Dedifferentiated amniotic fluid mesenchymal stem cell (primary cell): ENCODE measurements at regions not wholly inside any gene's neighbourhood (a gene's known extent, or its start where the extent isn't known, plus 50 kb on each side); places are given as distances from the start of the nearest gene placed in this dataset.

Experiments
- DNase-seq: peaks from one replicate; pipeline ENCODE4 v3.0.0-alpha.2; 2016; ENCODE audit errors: extremely low spot score

DNA sequence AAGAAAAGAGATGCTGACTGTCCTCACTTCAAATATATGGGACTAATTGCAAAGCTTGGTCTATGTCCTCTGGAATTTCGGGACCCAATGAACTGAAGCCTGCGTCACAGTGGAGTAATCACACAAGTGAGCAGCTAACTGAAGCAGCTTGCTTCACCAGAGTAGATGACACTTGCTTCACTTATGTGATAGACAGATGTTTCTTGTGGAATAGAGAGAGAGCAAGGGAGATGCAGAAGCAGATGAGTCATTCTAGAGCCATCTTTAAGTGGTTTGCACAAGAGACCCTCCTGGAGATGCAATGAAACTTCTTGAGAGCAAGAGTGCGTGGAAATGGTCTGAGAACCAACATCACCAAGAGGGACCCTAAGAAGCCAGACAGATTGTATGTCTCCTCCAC, 1537.1 kb upstream of the FLRT2 start:
- DNase-seq, result no peak

DNA sequence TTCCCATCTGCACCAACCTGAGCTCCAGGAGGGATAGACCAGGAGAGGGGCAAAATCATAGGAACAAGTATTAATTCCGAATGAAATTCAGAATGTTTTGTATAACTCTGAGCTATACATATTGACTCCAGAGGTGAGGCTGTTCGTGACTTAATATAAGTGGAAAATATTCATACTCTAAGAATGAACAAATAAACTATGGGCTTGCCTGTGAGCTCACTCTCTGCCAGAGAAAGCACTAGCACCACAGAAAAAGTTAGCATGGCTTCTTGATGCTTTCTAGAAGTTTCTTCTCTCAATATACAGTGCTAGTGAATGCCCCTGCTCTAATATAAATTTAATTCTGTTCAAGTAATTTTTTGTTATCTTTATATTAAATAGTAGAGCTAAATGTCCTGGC, 1536.4 kb upstream of the FLRT2 start:
- DNase-seq, result no peak

GRCh38 chr14:83994020-83994419, 1535.9 kb upstream of the FLRT2 start:
- DNase-seq, result peak; percentile 29

DNA sequence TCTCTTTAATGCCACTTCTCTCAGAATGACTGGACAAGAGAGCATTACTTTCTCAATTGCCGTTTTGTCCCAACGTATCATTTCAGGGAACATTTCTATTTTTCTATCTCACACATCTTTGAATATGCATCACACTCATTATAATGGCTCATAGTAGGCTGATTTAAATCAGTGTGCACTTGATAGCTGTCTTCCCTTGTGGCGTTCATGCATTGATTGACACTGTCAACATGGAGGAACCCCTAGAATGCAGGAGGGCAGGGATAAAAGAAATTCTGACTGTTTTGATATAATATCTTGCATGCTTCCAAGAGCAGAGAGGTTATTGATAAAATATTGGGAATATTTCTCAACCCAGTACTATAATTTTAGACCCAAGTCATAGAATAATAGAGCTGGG, 1528.9 kb upstream of the FLRT2 start:
- DNase-seq, result no peak

GRCh38 chr14:84003346-84003745, 1526.6 kb upstream of the FLRT2 start:
- DNase-seq, result no peak

DNA sequence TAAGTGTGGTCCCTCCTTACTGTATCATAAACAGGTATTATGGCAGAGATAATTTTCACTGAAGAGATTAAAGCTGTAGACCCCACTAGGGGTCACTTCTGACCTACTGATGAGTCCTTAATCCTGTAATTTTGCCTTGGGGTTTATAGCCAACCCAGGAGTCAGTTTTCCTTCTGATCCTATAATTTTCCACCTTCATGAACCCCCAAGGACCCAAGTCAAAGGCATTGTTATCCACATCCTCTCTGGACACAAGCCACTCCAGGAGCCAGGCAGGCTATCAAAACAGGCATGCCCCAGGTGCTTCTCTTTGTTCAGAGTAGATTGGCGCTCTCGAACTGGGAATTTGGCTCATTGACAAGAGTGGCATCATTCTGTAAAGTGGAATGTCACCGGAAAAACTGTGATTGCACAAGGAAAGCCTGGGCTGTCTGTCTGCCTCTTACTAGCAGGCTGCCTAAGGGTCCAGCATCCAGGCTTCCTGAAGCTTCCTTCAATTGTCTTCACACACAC, 1523.2 kb upstream of the FLRT2 start:
- DNase-seq, result no peak

DNA sequence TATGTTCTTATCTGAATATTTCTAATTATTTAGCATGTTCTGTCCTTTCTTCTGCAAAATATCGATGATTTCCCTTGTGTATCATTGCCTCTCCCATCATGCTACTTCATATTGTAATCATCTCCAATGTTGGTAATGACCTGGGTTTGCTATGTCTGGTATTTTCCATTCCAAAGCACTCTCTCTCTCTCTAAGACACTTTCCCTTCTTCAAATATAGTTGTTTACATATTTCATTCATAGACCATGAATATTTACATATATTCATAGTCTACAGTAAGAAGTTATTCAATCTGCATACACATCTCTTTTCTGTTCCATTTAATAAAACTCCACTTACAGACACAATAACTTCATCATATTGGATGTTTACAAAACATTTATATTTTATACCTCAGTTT, 1516.5 kb upstream of the FLRT2 start:
- no peak for DNase-seq

GRCh38 chr14:84017495-84017894, 1512.4 kb upstream of the FLRT2 start:
- DNase-seq, result no peak

DNA sequence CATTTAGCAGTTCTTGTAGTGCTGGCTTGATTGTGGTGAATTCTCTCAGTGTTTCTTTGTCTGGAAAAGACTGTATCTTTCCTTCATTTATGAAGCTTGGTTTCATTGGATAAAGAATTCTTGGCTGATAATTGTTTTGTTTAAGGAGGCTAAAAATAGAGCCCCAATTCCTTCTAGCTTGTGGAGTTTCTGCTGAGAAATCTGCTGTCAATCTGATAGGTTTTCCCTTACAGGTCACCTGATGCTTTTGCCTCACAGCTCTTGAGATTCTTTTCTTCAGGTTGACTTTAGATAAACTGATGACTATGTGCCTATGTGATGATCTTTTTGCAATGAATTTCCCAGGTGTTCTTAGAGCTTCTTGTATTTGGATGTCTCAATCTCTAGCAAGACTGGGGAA, 1508.5 kb upstream of the FLRT2 start:
- no peak for DNase-seq

GRCh38 chr14:84024231-84024820, 1505.6 kb upstream of the FLRT2 start:
- DNase-seq, result no peak

DNA sequence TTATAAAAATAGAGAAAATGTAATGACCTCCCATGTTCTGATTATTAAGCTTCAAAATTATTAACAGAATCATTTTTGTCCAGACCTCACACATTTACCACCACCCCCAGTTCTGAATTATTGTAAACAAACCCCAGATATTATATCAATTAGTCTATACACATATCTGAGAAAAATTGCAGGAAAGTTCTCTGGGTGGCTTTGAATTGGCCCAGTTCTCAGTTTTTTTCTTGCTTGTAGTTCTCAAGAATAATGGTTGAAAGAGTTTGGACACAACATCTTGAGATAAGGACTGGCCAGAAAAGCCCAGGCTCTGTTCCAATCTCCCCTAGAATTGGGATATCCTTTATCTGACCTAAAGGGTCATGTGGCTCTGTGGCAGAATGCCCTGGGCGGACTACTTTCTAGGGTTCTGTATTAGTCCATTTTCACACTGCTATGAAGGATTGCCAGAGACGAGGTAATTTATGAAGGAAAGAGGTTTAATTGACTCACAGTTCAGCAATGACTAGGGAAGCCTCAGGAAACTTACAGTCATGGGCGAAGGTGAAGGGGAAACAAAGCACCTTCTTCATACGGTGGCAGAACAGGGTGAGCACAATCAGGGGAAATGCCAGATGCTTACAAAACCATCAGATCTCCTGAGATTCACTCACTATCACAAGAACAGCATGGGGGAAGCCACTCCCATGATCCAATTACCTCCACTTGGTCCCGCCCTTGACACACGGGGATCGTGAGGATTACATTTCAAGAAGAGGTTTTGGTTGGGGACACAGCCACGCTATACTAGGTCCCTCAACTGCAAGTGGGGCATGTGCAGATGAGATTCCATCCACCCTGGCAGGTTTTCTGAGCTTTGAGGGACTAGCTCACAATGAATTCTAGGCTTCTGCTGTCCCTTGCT, 1504.6 kb upstream of the FLRT2 start:
- no peak for DNase-seq

DNA sequence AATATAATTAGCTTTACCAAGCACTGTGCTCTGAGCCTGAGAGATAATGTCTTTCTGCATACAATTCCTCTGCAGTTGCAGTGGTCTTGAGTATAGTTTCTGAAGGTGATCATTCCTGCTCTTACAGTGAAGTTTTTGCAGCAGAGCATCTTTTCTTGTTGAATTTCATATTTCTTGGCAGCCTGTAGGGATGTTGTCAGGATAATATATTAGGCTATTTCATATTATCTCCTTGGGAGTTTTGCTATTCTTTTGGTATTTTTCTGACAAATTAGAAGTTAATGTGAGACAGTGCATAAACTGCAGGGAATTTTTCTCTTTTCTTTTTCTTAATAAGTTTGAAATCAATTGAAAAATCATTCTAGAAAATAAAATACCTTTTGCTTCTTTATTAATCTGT, 1502.6 kb upstream of the FLRT2 start:
- DNase-seq, result no peak

DNA sequence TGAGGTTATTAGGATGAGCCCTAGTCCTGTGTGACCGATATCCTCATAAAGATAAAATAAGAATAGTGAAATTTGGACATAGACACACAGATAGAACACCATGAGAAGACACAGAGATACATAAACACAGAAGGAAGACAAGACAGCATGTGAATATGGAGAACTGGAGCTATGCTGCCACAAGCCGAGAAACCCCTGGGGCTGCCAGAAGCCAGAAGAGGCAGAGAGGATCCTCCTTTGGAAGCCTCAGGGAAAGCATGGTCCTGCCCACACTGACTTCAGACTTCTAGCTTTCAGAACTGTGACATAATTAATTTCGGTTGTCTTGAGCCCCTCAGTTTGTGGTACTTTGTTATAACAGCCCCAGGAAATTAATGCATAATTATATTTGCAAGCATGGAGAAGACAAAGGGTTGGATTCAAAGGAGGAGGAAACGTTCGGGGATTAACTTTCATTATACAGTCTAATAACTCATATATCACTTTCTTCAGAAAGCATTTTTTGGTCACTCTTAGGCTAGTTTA, 1501.8 kb upstream of the FLRT2 start:
- DNase-seq, result no peak

GRCh38 chr14:84029246-84029645, 1500.7 kb upstream of the FLRT2 start:
- no peak for DNase-seq

DNA sequence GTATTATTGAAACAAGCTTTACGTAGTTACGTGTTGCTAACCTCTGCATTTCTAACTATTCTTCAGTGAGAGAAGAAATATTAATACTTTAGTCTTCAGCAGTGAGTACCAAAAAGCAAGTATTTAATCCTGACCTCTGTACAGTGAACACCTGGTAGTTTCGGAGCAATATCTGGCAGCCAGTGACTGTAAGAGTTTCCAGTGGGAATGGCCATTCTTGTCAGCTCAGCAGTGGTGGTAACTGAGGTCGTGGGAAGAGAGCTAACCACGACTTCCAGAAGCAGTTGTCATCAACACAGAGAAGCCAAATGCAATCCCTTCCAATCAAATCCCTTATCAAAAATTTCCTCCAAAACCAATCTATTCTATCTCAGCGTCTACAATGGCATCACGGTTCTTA, 1500.2 kb upstream of the FLRT2 start:
- DNase-seq, result no peak

- DNase-seq, result peak; percentile 66
These were observed 1493.1 kb upstream of the FLRT2 start for GRCh38 chr14:84036840-84037239.

- no peak for DNase-seq
These were observed 1492.4 kb upstream of the FLRT2 start for GRCh38 chr14:84037593-84037992.

DNA sequence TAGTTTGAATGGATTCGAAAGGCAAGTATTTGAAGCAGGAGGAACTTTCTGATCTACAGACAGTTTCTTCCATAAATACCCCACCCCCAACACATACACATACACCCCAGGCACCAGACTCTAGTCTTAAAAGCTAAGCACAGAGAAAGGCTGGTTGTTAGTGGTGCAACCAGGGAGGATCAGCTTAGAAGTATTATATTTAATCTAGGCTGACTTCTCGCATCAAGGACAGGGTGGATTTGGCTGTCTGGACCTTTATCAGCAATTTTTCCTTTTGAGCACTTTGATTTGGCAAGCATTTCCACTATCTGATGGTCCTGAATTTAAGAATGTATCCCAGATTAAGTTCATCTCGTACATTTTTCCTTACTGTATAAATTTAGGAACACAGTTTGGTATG, 1489.8 kb upstream of the FLRT2 start:
- no peak for DNase-seq

GRCh38 chr14:84041421-84041820, 1488.5 kb upstream of the FLRT2 start:
- no peak for DNase-seq

- DNase-seq, result no peak
These were observed 1487.0 kb upstream of the FLRT2 start for GRCh38 chr14:84042992-84043391.

DNA sequence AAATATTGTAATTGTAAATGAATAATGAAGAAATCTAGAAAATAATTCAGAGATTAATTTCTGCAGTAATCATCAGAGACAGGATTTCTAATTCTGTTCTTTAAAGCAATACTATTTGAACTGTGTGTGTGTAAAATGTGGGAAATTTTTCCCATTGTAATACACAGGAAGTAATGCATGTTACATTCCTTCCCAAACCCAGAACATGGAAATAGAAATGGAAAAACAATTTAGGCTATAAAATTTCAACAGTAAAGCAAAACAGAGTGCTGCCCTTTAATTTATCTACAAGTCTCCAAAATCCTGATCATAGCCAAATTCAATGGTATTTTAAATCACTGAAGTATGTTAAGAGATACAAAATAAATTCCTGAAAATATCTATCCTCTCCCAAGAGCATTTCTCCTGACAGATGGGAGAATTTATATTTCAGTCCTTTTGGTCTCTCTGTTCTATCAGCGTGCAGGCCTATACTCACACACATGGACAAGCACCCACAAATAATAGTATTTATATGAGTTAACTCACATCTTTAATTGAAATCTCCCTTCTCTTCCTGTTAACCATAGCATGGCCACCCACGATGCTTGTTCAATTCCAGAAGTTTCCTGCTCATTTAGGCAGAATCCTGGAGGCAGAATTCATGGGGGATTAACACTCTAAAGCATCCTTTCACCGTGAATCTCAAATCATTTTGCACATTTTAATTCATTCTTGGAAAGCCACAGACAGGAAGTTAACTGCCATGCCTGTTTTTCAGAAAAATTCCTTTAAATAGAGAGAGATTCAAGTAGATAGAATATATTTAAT, 1465.4 kb upstream of the FLRT2 start:
- DNase-seq, result no peak

DNA sequence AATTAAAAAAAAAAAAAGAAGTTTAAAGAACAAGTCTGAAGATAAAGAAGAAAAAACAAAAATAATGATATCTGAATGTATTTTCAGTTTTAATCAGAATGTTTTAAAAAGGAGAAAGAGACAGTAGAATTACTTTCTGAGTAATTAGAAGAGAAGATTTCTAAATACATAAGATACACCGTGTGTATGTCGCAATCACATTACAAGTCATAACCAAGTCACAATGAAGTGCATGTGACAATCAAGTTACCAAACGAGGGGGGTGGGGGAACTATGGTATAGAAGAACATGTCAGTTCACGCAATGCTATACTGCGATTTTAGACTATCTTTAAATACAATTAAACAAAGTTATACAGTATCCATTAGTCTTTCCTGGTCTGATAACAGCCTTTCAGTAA, 1464.1 kb upstream of the FLRT2 start:
- no peak for DNase-seq
